GM23338 (cell line): ENCODE measurements at regions not wholly inside any gene's neighbourhood (a gene's known extent, or its start where the extent isn't known, plus 50 kb on each side); places are given as distances from the start of the nearest gene placed in this dataset.

Experiments used
- ATAC-seq: fragments of 200-7000 bp; cut with Tn5 transposase; 3 replicates; pipeline ENCODE4 v1.9.1; 2020
- DNase-seq: peaks from one replicate; pipeline ENCODE4 v3.0.0-alpha.2; 2015; ENCODE audit warnings: low spot score
- H2AFZ ChIP-seq: fragments of 200-600 bp; sonication (generic); 2 replicates; pipeline ENCODE4 v1.8.0; 2016; ENCODE audit warnings: antibody characterized with exemption, mild to moderate bottlenecking, moderate library complexity
- H3F3A ChIP-seq: fragments of 200-600 bp; sonication (generic); replicated peaks from 2 replicates; pipeline ENCODE4 v1.8.0; 2017; ENCODE audit warnings: antibody characterized with exemption, mixed run types, low read depth
- H3K27ac ChIP-seq: fragments of 200-600 bp; sonication (generic); 2 replicates; pipeline ENCODE4 v1.6.1; 2016; ENCODE audit warnings: low read depth
- H3K27me3 ChIP-seq: fragments of 200-600 bp; sonication (generic); 2 replicates; pipeline ENCODE4 v1.8.0; 2016; ENCODE audit warnings: mild to moderate bottlenecking, mixed run types, moderate library complexity; ENCODE audit not compliant: insufficient read depth
- H3K36me3 ChIP-seq: fragments of 200-600 bp; sonication (generic); 2 replicates; pipeline ENCODE4 v1.8.0; 2016; ENCODE audit warnings: mild to moderate bottlenecking; ENCODE audit not compliant: insufficient read depth
- H3K4me1 ChIP-seq: fragments of 200-600 bp; sonication (generic); 2 replicates; pipeline ENCODE4 v1.8.0; 2016; ENCODE audit warnings: mild to moderate bottlenecking, moderate library complexity; ENCODE audit not compliant: insufficient read depth
- H3K4me2 ChIP-seq: fragments of 200-600 bp; sonication (generic); 2 replicates; pipeline ENCODE4 v1.7.1; 2017; ENCODE audit warnings: mixed run types
- H3K4me3 ChIP-seq: fragments of 200-600 bp; sonication (generic); 2 replicates; pipeline ENCODE4 v1.6.1; 2016; ENCODE audit warnings: mixed run types
- H3K79me2 ChIP-seq: fragments of 200-600 bp; sonication (generic); replicated peaks from 2 replicates; pipeline ENCODE4 v1.8.0; 2017; ENCODE audit warnings: mild to moderate bottlenecking; ENCODE audit not compliant: insufficient read depth
- H3K9me2 ChIP-seq: fragments of 200-600 bp; sonication (generic); 2 replicates; pipeline ENCODE4 v1.8.0; 2017; ENCODE audit not compliant: insufficient read depth
- H4K20me1 ChIP-seq: fragments of 200-600 bp; sonication (generic); replicated peaks from 2 replicates; pipeline ENCODE4 v1.8.0; 2017; ENCODE audit warnings: mild to moderate bottlenecking; ENCODE audit not compliant: insufficient read depth
- H3K27ac Mint-ChIP-seq: 2 replicates; pipeline ENCODE4 v1.8.0; 2020; ENCODE audit warnings: inconsistent platforms, mild to moderate bottlenecking, moderate library complexity, mixed read lengths
- H3K27me3 Mint-ChIP-seq: 3 replicates; pipeline ENCODE4 v1.8.0; 2022; ENCODE audit warnings: low read depth, mild to moderate bottlenecking, moderate library complexity, mixed read lengths, inconsistent platforms; ENCODE audit not compliant: insufficient read depth, poor library complexity
- H3K36me3 Mint-ChIP-seq: 3 replicates; pipeline ENCODE4 v1.8.0; 2021; ENCODE audit warnings: low read depth, mild to moderate bottlenecking, inconsistent platforms, moderate library complexity, mixed read lengths
- H3K4me1 Mint-ChIP-seq: 3 replicates; pipeline ENCODE4 v1.8.0; 2020; ENCODE audit warnings: mild to moderate bottlenecking, inconsistent platforms, mixed read lengths
- H3K4me3 Mint-ChIP-seq: 3 replicates; pipeline ENCODE4 v1.8.0; 2021; ENCODE audit warnings: moderate library complexity, mild to moderate bottlenecking, inconsistent platforms, mixed read lengths
- H3K9me3 Mint-ChIP-seq: 3 replicates; pipeline ENCODE4 v1.8.0; 2020; ENCODE audit warnings: moderate library complexity, mild to moderate bottlenecking, inconsistent platforms, mixed read lengths
- CREB1 ChIP-seq: fragments of 250-450 bp; sonication (Bioruptor Pico); IDR thresholded peaks from 2 replicates; pipeline ENCODE4 v1.5.0; 2020; ENCODE audit warnings: low read depth, mild to moderate bottlenecking, moderate library complexity
- EZH2 ChIP-seq: fragments of 200-600 bp; sonication (generic); IDR thresholded peaks from one replicate; pipeline ENCODE4 v1.8.0; 2017; ENCODE audit warnings: antibody characterized with exemption, mild to moderate bottlenecking, low read depth; ENCODE audit not compliant: unreplicated experiment
- EZH2phosphoT487 ChIP-seq: fragments of 200-600 bp; sonication (generic); IDR thresholded peaks from one replicate; pipeline ENCODE4 v1.8.1; 2018; ENCODE audit warnings: antibody characterized with exemption; ENCODE audit not compliant: unreplicated experiment
- NANOG ChIP-seq: IDR thresholded peaks from 2 replicates; pipeline ENCODE4 v1.6.1; 2016; ENCODE audit warnings: antibody characterized with exemption, borderline replicate concordance
- STAT1 ChIP-seq: IDR thresholded peaks from one replicate; pipeline ENCODE4 v1.6.1; 2016; ENCODE audit warnings: antibody characterized with exemption; ENCODE audit not compliant: unreplicated experiment
- TF ChIP-seq, protein P1 (sequence below): IDR thresholded peaks from 2 replicates; pipeline ENCODE4 v1.6.1; 2016; ENCODE audit warnings: antibody characterized with exemption
- TF ChIP-seq, protein P2 (sequence below): IDR thresholded peaks from one replicate; pipeline ENCODE4 v1.6.1; 2018; ENCODE audit warnings: antibody characterized with exemption; ENCODE audit not compliant: unreplicated experiment
- TF ChIP-seq, protein P3 (sequence below), 2 experiments: fragments of 200-600 bp in 1 of 2; sonication (generic) in 1 of 2; conservative IDR thresholded peaks; 2 replicates each; pipeline versions ENCODE4 v1.5.1 to v1.6.1; 2016 to 2017; ENCODE audit warnings: antibody characterized with exemption in 2 of 2, low read depth in 2 of 2, mild to moderate bottlenecking in 2 of 2, moderate library complexity in 1 of 2
- TF ChIP-seq, protein P4 (sequence below): fragments of 250-450 bp; sonication (Bioruptor Pico); IDR thresholded peaks from 2 replicates; pipeline ENCODE4 v1.5.0; 2020; ENCODE audit warnings: mild to moderate bottlenecking, moderate library complexity

DNA sequence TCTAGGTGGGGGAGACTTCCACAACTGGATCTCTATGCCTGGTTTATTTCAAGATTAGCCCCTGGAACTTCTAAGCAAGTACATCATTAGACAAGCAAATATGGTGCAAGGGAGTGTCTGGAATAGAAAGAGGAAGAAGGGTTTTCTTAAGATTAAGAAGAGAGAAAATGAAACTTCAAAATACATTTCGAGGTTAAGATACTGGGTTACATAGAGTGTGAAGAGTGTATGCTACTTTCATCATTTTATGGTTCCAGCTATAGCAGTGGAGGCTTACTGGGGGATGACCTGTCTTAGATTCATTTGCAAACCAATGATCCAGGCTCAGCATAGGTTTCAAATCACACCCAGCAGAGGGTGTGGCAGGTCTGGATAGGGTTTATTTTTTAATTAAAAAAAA lies 144.4 kb upstream of the GATB start (continued):
- TF ChIP-seq, protein P1, sequence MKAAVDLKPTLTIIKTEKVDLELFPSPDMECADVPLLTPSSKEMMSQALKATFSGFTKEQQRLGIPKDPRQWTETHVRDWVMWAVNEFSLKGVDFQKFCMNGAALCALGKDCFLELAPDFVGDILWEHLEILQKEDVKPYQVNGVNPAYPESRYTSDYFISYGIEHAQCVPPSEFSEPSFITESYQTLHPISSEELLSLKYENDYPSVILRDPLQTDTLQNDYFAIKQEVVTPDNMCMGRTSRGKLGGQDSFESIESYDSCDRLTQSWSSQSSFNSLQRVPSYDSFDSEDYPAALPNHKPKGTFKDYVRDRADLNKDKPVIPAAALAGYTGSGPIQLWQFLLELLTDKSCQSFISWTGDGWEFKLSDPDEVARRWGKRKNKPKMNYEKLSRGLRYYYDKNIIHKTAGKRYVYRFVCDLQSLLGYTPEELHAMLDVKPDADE, result no peak
- TF ChIP-seq, protein P2, sequence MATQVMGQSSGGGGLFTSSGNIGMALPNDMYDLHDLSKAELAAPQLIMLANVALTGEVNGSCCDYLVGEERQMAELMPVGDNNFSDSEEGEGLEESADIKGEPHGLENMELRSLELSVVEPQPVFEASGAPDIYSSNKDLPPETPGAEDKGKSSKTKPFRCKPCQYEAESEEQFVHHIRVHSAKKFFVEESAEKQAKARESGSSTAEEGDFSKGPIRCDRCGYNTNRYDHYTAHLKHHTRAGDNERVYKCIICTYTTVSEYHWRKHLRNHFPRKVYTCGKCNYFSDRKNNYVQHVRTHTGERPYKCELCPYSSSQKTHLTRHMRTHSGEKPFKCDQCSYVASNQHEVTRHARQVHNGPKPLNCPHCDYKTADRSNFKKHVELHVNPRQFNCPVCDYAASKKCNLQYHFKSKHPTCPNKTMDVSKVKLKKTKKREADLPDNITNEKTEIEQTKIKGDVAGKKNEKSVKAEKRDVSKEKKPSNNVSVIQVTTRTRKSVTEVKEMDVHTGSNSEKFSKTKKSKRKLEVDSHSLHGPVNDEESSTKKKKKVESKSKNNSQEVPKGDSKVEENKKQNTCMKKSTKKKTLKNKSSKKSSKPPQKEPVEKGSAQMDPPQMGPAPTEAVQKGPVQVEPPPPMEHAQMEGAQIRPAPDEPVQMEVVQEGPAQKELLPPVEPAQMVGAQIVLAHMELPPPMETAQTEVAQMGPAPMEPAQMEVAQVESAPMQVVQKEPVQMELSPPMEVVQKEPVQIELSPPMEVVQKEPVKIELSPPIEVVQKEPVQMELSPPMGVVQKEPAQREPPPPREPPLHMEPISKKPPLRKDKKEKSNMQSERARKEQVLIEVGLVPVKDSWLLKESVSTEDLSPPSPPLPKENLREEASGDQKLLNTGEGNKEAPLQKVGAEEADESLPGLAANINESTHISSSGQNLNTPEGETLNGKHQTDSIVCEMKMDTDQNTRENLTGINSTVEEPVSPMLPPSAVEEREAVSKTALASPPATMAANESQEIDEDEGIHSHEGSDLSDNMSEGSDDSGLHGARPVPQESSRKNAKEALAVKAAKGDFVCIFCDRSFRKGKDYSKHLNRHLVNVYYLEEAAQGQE, result no peak
- TF ChIP-seq NANOG (no peak), EZH2 (no peak), EZH2phosphoT487 (no peak), CREB1 (CRISPR knock-in tag) (no peak)
- TF ChIP-seq, protein P3, sequence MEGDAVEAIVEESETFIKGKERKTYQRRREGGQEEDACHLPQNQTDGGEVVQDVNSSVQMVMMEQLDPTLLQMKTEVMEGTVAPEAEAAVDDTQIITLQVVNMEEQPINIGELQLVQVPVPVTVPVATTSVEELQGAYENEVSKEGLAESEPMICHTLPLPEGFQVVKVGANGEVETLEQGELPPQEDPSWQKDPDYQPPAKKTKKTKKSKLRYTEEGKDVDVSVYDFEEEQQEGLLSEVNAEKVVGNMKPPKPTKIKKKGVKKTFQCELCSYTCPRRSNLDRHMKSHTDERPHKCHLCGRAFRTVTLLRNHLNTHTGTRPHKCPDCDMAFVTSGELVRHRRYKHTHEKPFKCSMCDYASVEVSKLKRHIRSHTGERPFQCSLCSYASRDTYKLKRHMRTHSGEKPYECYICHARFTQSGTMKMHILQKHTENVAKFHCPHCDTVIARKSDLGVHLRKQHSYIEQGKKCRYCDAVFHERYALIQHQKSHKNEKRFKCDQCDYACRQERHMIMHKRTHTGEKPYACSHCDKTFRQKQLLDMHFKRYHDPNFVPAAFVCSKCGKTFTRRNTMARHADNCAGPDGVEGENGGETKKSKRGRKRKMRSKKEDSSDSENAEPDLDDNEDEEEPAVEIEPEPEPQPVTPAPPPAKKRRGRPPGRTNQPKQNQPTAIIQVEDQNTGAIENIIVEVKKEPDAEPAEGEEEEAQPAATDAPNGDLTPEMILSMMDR (conservative IDR thresholded peaks at IDR 0.05; ENCODE audit: low read depth in 2 of 2), result no peak

DNA sequence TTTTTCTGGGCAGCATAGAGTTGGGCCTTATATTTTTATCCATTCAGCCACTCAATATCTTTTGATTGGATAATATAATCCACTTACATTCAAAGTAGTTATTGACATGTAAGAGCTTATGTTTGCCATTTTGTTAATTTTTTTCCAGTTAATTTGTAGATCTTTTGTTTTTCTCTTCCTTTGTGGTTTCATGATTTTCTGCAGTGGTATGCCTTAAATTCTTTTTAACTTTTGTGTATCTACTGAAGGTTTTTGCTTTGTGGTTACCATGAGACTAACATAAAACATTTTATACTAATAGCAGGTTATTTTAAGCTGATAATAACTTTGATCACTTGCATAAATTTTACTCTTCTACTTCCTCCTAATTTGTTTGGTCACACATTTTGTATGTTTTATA lies 140.8 kb upstream of the GATB start:
- Histone ChIP-seq H3K79me2 (no peaks in the 10 kb centered on the region), H2AFZ (no peak overlapping the region), H3K27me3 (no peaks in the 10 kb centered on the region), H3K4me2 (no peak overlapping the region), H3K4me1 (peaks cover 3% of the 10 kb centered on the region; the same call in 1 of the 2 replicates), H3K36me3 (no peaks in the 10 kb centered on the region; the same call in 1 of the 2 replicates), H3K27ac (no peak overlapping the region), H3K9me2 (peaks cover 30% of the 10 kb centered on the region), H3F3A (no peaks in the 10 kb centered on the region), H3K4me3 (no peak overlapping the region), H4K20me1 (no peaks in the 10 kb centered on the region)
- H3K9me3 Mint-ChIP-seq, result peaks cover 25% of the 10 kb centered on the region
- H3K36me3 Mint-ChIP-seq, result peaks cover 13% of the 10 kb centered on the region
- H3K4me3 Mint-ChIP-seq, result no peak overlapping the region
- H3K4me1 Mint-ChIP-seq, result peaks cover 9% of the 10 kb centered on the region
- ATAC-seq, result no peak
- H3K27ac Mint-ChIP-seq, result no peak overlapping the region
- peaks cover 9% of the 10 kb centered on the region for H3K27me3 Mint-ChIP-seq
- DNase-seq, result no peak
- TF ChIP-seq, protein P4, sequence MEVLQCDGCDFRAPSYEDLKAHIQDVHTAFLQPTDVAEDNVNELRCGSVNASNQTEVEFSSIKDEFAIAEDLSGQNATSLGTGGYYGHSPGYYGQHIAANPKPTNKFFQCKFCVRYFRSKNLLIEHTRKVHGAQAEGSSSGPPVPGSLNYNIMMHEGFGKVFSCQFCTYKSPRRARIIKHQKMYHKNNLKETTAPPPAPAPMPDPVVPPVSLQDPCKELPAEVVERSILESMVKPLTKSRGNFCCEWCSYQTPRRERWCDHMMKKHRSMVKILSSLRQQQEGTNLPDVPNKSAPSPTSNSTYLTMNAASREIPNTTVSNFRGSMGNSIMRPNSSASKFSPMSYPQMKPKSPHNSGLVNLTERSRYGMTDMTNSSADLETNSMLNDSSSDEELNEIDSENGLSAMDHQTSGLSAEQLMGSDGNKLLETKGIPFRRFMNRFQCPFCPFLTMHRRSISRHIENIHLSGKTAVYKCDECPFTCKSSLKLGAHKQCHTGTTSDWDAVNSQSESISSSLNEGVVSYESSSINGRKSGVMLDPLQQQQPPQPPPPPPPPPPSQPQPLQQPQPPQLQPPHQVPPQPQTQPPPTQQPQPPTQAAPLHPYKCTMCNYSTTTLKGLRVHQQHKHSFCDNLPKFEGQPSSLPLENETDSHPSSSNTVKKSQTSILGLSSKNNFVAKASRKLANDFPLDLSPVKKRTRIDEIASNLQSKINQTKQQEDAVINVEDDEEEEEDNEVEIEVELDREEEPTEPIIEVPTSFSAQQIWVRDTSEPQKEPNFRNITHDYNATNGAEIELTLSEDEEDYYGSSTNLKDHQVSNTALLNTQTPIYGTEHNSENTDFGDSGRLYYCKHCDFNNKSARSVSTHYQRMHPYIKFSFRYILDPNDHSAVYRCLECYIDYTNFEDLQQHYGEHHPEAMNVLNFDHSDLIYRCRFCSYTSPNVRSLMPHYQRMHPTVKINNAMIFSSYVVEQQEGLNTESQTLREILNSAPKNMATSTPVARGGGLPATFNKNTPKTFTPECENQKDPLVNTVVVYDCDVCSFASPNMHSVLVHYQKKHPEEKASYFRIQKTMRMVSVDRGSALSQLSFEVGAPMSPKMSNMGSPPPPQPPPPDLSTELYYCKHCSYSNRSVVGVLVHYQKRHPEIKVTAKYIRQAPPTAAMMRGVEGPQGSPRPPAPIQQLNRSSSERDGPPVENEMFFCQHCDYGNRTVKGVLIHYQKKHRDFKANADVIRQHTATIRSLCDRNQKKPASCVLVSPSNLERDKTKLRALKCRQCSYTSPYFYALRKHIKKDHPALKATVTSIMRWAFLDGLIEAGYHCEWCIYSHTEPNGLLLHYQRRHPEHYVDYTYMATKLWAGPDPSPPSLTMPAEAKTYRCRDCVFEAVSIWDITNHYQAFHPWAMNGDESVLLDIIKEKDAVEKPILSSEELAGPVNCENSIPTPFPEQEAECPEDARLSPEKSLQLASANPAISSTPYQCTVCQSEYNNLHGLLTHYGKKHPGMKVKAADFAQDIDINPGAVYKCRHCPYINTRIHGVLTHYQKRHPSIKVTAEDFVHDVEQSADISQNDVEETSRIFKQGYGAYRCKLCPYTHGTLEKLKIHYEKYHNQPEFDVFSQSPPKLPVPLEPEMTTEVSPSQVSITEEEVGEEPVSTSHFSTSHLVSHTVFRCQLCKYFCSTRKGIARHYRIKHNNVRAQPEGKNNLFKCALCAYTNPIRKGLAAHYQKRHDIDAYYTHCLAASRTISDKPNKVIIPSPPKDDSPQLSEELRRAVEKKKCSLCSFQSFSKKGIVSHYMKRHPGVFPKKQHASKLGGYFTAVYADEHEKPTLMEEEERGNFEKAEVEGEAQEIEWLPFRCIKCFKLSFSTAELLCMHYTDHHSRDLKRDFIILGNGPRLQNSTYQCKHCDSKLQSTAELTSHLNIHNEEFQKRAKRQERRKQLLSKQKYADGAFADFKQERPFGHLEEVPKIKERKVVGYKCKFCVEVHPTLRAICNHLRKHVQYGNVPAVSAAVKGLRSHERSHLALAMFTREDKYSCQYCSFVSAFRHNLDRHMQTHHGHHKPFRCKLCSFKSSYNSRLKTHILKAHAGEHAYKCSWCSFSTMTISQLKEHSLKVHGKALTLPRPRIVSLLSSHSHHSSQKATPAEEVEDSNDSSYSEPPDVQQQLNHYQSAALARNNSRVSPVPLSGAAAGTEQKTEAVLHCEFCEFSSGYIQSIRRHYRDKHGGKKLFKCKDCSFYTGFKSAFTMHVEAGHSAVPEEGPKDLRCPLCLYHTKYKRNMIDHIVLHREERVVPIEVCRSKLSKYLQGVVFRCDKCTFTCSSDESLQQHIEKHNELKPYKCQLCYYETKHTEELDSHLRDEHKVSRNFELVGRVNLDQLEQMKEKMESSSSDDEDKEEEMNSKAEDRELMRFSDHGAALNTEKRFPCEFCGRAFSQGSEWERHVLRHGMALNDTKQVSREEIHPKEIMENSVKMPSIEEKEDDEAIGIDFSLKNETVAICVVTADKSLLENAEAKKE (CRISPR knock-in tag), result no peak
- no peak for TF ChIP-seq STAT1
- TF ChIP-seq, protein P2, result no peak
